PC-9 (cell line): ENCODE measurements at regions not wholly inside any gene's neighbourhood (a gene's known extent, or its start where the extent isn't known, plus 50 kb on each side); places are given as distances from the start of the nearest gene placed in this dataset.
"Not testable (repeated sequence)": the region's sequence is repeated elsewhere in the genome, so short reads cannot be mapped to it uniquely, and the experiment has no call there.

Experiments used
- BruUV-seq: library from RNA; stranded (reverse); fragments of 400-500 nt; replicated peaks from 2 replicates; lab custom pipeline; 2021; lab: Mats Ljungman, UMichigan
- CTCF ChIA-PET: fragments of 300-600 bp; sonication (Branson Sonifier 250); formaldehyde crosslinking; loops from one replicate; lab custom pipeline; 2022; ENCODE audit warnings: antibody characterized with exemption; lab: Charles Lee
- POLR2A ChIA-PET: fragments of 300-600 bp; sonication (Branson Sonifier 250); formaldehyde crosslinking; loops from one replicate; lab custom pipeline; 2022; ENCODE audit warnings: antibody characterized with exemption; ENCODE audit not compliant: unreplicated experiment; lab: Charles Lee
- DNase-seq, 2 experiments: peaks; one replicate each; pipeline versions ENCODE4 v3.0.0 to v3.0.0-alpha.2; 2015 to 2022; ENCODE audit warnings: mixed read lengths in 1 of 2
- H2AFZ ChIP-seq: fragments of 200-600 bp; sonication (generic); 2 replicates; pipeline ENCODE4 v1.8.1; 2017; ENCODE audit warnings: antibody characterized with exemption
- H3F3A ChIP-seq: fragments of 200-600 bp; sonication (generic); 2 replicates; pipeline ENCODE4 v1.8.1; 2017; ENCODE audit warnings: antibody characterized with exemption, mild to moderate bottlenecking, low read depth; ENCODE audit not compliant: insufficient read depth
- H3K27ac ChIP-seq: fragments of 200-600 bp; sonication (generic); 2 replicates; pipeline ENCODE4 v1.6.1; 2016; ENCODE audit warnings: mixed run types
- H3K27me3 ChIP-seq: fragments of 200-600 bp; sonication (generic); 2 replicates; pipeline ENCODE4 v1.6.1; 2016; ENCODE audit warnings: low read depth, mixed run types; ENCODE audit not compliant: insufficient read depth
- H3K36me3 ChIP-seq: fragments of 200-600 bp; sonication (generic); 2 replicates; pipeline ENCODE4 v1.6.1; 2016; ENCODE audit warnings: low read depth, mixed run types
- H3K4me1 ChIP-seq: fragments of 200-600 bp; sonication (generic); replicated peaks from 2 replicates; pipeline ENCODE4 v1.6.1; 2016; ENCODE audit warnings: mixed run types; ENCODE audit not compliant: insufficient read depth
- H3K4me2 ChIP-seq: fragments of 200-600 bp; sonication (generic); 2 replicates; pipeline ENCODE4 v1.6.1; 2017; ENCODE audit warnings: mixed run types
- H3K4me3 ChIP-seq: fragments of 200-600 bp; sonication (generic); 2 replicates; pipeline ENCODE4 v1.6.1; 2016; ENCODE audit warnings: mixed run types
- H3K79me2 ChIP-seq: fragments of 200-600 bp; sonication (generic); 2 replicates; pipeline ENCODE4 v1.6.1; 2017; ENCODE audit warnings: low read depth, mixed run types
- H3K9me2 ChIP-seq: fragments of 200-600 bp; sonication (generic); 2 replicates; pipeline ENCODE4 v1.8.1; 2017; ENCODE audit warnings: mild to moderate bottlenecking; ENCODE audit not compliant: insufficient read depth
- H3K9me3 ChIP-seq: fragments of 200-600 bp; sonication (generic); 2 replicates; pipeline ENCODE4 v1.8.1; 2016; ENCODE audit warnings: low read depth; ENCODE audit not compliant: insufficient read depth
- H4K20me1 ChIP-seq: fragments of 200-600 bp; sonication (generic); 2 replicates; pipeline ENCODE4 v1.8.1; 2017; ENCODE audit not compliant: insufficient read depth
- EZH2 ChIP-seq: fragments of 200-600 bp; sonication (generic); IDR thresholded peaks from 2 replicates; pipeline ENCODE4 v1.8.0; 2017; ENCODE audit warnings: antibody characterized with exemption, low read depth
- intact Hi-C: fragments of 100-400 bp; cut with micrococcal nuclease; formaldehyde crosslinking; loops from one replicate; pipeline ENCODE4 v1.10.0; 2022; ENCODE audit not compliant: unreplicated experiment
- TF ChIP-seq, protein P1 (sequence below): fragments of 200-600 bp; sonication (generic); conservative IDR thresholded peaks from 2 replicates; pipeline ENCODE4 v1.6.1; 2017; ENCODE audit warnings: mixed run types, antibody characterized with exemption, mild to moderate bottlenecking, moderate library complexity

DNA sequence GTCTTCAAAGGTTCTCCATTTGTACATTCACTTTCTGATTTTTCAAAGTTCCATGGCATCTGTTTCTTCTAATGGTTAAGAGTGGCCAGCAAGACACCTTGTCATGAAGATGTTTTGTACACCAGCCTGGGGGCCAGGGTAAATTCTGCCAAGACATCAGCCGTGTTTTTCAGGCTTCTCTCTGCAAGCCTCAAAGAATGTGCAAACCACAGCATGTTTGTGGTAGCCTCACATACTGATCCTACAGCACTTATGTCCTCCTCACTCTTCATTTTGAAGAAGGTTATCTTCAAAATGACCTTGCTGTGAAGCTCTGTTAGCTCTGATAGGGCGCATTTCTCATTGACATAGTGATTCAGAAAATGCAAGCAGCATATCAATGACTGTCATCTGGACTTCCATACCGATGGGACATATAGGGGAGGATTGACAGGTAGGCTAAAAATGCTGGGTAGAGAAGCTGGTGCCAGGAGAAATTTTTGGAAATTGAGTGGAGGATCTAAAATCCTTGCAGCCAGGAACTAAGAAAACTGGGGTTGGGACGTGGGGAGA is 59.3 kb upstream of the SPTLC3 start:
- no peak overlapping the region for H2AFZ ChIP-seq
- no peak overlapping the region for H3K27ac ChIP-seq
- H3K27me3 ChIP-seq: no peaks in the 10 kb centered on the region
- BruUV-seq: no TSS peak
- H3K9me3 ChIP-seq: no peaks in the 10 kb centered on the region
- H3K36me3 ChIP-seq: no peaks in the 10 kb centered on the region
- H4K20me1 ChIP-seq: no peaks in the 10 kb centered on the region
- TF ChIP-seq, protein P1, sequence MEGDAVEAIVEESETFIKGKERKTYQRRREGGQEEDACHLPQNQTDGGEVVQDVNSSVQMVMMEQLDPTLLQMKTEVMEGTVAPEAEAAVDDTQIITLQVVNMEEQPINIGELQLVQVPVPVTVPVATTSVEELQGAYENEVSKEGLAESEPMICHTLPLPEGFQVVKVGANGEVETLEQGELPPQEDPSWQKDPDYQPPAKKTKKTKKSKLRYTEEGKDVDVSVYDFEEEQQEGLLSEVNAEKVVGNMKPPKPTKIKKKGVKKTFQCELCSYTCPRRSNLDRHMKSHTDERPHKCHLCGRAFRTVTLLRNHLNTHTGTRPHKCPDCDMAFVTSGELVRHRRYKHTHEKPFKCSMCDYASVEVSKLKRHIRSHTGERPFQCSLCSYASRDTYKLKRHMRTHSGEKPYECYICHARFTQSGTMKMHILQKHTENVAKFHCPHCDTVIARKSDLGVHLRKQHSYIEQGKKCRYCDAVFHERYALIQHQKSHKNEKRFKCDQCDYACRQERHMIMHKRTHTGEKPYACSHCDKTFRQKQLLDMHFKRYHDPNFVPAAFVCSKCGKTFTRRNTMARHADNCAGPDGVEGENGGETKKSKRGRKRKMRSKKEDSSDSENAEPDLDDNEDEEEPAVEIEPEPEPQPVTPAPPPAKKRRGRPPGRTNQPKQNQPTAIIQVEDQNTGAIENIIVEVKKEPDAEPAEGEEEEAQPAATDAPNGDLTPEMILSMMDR: no peak
- no peak for TF ChIP-seq EZH2
- no peak overlapping the region for H3K4me3 ChIP-seq
- intact Hi-C loops: no loop called here
- no peaks in the 10 kb centered on the region for H3K4me1 ChIP-seq
- DNase-seq: no peak
- no peaks in the 10 kb centered on the region for H3K79me2 ChIP-seq
- ChIA-PET CTCF (no interaction called here), POLR2A (interaction anchor here (0.7 kb wide), 1 partner anchor 1697 kb away, joined by 4 read pairs; no protein-coding TSS in a partner anchor)
- H3K9me2 ChIP-seq: no peaks in the 10 kb centered on the region
- no peak overlapping the region for H3K4me2 ChIP-seq
- H3F3A ChIP-seq: no peaks in the 10 kb centered on the region

DNA sequence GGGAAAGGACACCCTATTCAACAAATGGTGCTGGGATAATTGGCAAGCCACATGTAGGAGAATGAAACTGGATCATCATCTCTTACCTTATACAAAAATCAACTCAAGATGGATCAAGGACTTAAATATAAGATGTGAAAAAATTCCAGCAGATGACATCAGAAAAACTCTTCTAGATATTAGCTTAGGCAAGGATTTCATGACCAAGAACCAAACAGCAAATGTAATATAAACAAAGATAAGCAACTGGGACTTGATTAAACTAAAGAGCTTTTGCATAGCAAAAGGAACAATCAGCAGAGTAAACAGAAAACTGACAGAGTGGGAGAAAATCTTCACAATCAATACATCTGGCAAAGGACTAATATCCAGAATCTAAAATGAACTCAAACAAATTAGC is 54.5 kb upstream of the SPTLC3 start:
- CTCF ChIA-PET, H3K27ac ChIP-seq, BruUV-seq, DNase-seq, intact Hi-C loops, H3K4me2 ChIP-seq, H3K4me1 ChIP-seq, H3K9me2 ChIP-seq, H3K27me3 ChIP-seq, H2AFZ ChIP-seq, H3K9me3 ChIP-seq, H3K4me3 ChIP-seq, H4K20me1 ChIP-seq, H3K79me2 ChIP-seq, H3F3A ChIP-seq, H3K36me3 ChIP-seq: not testable (repeated sequence)
- POLR2A ChIA-PET: interaction anchor here (0.6 kb wide), 1 partner anchor 20 kb away, joined by 11 read pairs; no protein-coding TSS in a partner anchor

DNA sequence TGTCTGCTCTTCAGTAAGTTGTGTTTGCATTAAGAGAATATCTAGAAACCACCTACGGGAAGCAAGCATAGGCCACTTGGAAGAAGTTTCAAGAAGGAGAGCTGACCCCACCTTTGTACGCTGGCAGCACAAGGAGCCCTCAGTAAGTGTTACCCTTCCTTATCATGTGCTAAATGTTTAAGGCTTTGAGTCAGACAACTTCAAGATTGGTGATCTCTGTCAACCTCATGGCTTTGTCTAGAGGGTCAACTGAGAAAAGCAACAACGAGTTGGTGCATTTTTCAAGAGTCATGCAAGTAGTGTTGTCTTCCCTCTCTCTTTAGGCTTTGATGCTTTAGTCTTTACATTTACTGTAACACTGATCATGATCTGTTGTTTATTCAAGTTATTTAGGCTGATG is 53.2 kb upstream of the SPTLC3 start:
- intact Hi-C loops: no loop called here
- ChIA-PET CTCF (no interaction called here), POLR2A (no interaction called here)
- Histone ChIP-seq H3K27ac (no peak overlapping the region), H4K20me1 (no peaks in the 10 kb centered on the region), H3F3A (no peaks in the 10 kb centered on the region), H3K9me3 (no peaks in the 10 kb centered on the region), H3K27me3 (no peaks in the 10 kb centered on the region), H3K79me2 (no peaks in the 10 kb centered on the region), H3K4me1 (no peaks in the 10 kb centered on the region), H3K4me2 (no peak overlapping the region), H3K9me2 (no peaks in the 10 kb centered on the region), H3K4me3 (no peak overlapping the region), H2AFZ (no peak overlapping the region), H3K36me3 (no peaks in the 10 kb centered on the region)
- no peak for DNase-seq
- TF ChIP-seq, protein P1: no peak
- TF ChIP-seq EZH2: no peak
- BruUV-seq: no TSS peak

DNA sequence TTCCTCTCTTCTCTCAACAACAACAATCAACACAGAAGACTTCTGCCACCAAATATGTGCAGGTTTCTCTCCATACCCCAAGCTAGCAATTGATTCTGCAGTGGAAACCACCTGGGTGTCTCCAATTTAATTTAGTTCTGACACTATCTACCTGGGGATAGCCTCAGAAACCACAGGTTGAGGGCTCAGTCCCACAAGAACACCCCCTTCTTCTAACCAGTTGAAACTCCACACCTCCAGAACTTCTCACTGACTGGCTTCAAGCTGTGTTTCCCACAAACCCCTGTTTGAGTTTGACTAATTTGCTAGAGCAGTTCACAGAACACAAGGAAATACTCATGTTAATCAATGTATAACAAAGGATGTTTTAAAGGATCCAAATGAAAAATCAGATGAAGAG is 52.5 kb upstream of the SPTLC3 start:
- Histone ChIP-seq H3K36me3 (no peaks in the 10 kb centered on the region), H3K27me3 (no peaks in the 10 kb centered on the region), H3K27ac (no peak overlapping the region), H3K79me2 (no peaks in the 10 kb centered on the region), H4K20me1 (no peaks in the 10 kb centered on the region), H3K9me2 (no peaks in the 10 kb centered on the region), H2AFZ (no peak overlapping the region), H3K9me3 (no peaks in the 10 kb centered on the region), H3K4me1 (no peaks in the 10 kb centered on the region), H3K4me3 (no peak overlapping the region), H3K4me2 (no peak overlapping the region), H3F3A (no peaks in the 10 kb centered on the region)
- BruUV-seq: no TSS peak
- DNase-seq: no peak
- CTCF ChIA-PET: no interaction called here
- POLR2A ChIA-PET: no interaction called here
- TF ChIP-seq, protein P1: no peak
- TF ChIP-seq EZH2: no peak
- intact Hi-C loops: no loop called here
